ENCODE measurements at regions not wholly inside any gene's neighbourhood (a gene's known extent, or its start where the extent isn't known, plus 50 kb on each side); places are given as distances from the start of the nearest gene placed in this dataset.
"Not testable (repeated sequence)": the region's sequence is repeated elsewhere in the genome, so short reads cannot be mapped to it uniquely, and the experiment has no call there.

- peaks cover 6 to 12% of the 10 kb centered on the region in 2 donors for H3K9me3 Mint-ChIP-seq
- no peak overlapping the region for H3K27ac Mint-ChIP-seq
- no peak for DNase-seq (ENCODE audit: low spot score in 2 of 2)
- H3K36me3 Mint-ChIP-seq, result no peaks in the 10 kb centered on the region
- no peak for ATAC-seq
Measured at GRCh38 chr14:30053103-30053502, 125.5 kb upstream of the PRKD1 start.

GRCh38 chr14:30054201-30054600, 126.6 kb upstream of the PRKD1 start:
- ATAC-seq, result no peak
- peaks cover 6 to 16% of the 10 kb centered on the region in 2 donors for H3K9me3 Mint-ChIP-seq

GRCh38 chr14:30058401-30058800, 130.8 kb upstream of the PRKD1 start:
- Mint-ChIP-seq H3K36me3 (no peaks in the 10 kb centered on the region), H3K9me3 (peaks cover 6 to 16% of the 10 kb centered on the region in 2 donors), H3K27ac (no peak overlapping the region)
- no peak for ATAC-seq
- no peak for DNase-seq (ENCODE audit: low spot score in 2 of 2)

More at GRCh38 chr14:30054201-30054600, 126.6 kb upstream of the PRKD1 start:
- H3K27ac Mint-ChIP-seq, result no peak overlapping the region
- no peak for DNase-seq (ENCODE audit: low spot score in 2 of 2)
- H3K36me3 Mint-ChIP-seq, result no peaks in the 10 kb centered on the region

GRCh38 chr14:30063746-30064145, 136.1 kb upstream of the PRKD1 start:
- Mint-ChIP-seq H3K27ac (no peak overlapping the region), H3K9me3 (peaks cover 11 to 12% of the 10 kb centered on the region in 2 donors), H3K36me3 (peaks cover 0 to 8% of the 10 kb centered on the region in 2 donors)
- DNase-seq (ENCODE audit: low spot score in 2 of 2) (no peak), ATAC-seq (no peak)

GRCh38 chr14:30064454-30064853, 136.8 kb upstream of the PRKD1 start:
- peaks cover 0 to 8% of the 10 kb centered on the region in 2 donors for H3K36me3 Mint-ChIP-seq
- DNase-seq (ENCODE audit: low spot score in 2 of 2), result no peak
- peaks cover 15 to 17% of the 10 kb centered on the region in 2 donors for H3K9me3 Mint-ChIP-seq
- ATAC-seq, result no peak
- no peak overlapping the region for H3K27ac Mint-ChIP-seq

- Mint-ChIP-seq H3K9me3 (peaks cover 31 to 34% of the 10 kb centered on the region in 2 donors), H3K27ac (no peak overlapping the region), H3K36me3 (peaks cover 8 to 10% of the 10 kb centered on the region in 2 donors)
- no peak for ATAC-seq
- no peak for DNase-seq (ENCODE audit: low spot score in 2 of 2)
Measured at GRCh38 chr14:30069536-30069935, 141.9 kb upstream of the PRKD1 start.

- H3K36me3 Mint-ChIP-seq, result peaks cover 8 to 12% of the 10 kb centered on the region in 2 donors
- ATAC-seq, result not testable (repeated sequence)
Measured at GRCh38 chr14:30072454-30072853, 144.8 kb upstream of the PRKD1 start.

GRCh38 chr14:30077946-30078345, 150.3 kb upstream of the PRKD1 start:
- peaks cover 0 to 6% of the 10 kb centered on the region in 2 donors for H3K36me3 Mint-ChIP-seq
- ATAC-seq (no peak), DNase-seq (ENCODE audit: low spot score in 2 of 2) (no peak)
- peaks cover 16 to 29% of the 10 kb centered on the region in 2 donors for H3K9me3 Mint-ChIP-seq
- no peak overlapping the region for H3K27ac Mint-ChIP-seq

More at GRCh38 chr14:30072454-30072853, 144.8 kb upstream of the PRKD1 start:
- DNase-seq (ENCODE audit: low spot score in 2 of 2); H3K27ac Mint-ChIP-seq: not testable (repeated sequence)
- H3K9me3 Mint-ChIP-seq, result peaks cover 35% of the 10 kb centered on the region in 2 donors

GRCh38 chr14:30078811-30079402, 151.3 kb upstream of the PRKD1 start:
- Mint-ChIP-seq H3K36me3 (peaks cover 0 to 6% of the 10 kb centered on the region in 2 donors), H3K9me3 (peaks cover 8 to 22% of the 10 kb centered on the region in 2 donors), H3K27ac (no peak overlapping the region)
- DNase-seq (ENCODE audit: low spot score in 2 of 2), result no peak
- ATAC-seq, result no peak

- H3K9me3 Mint-ChIP-seq, result peaks cover 11 to 22% of the 10 kb centered on the region in 2 donors
- H3K36me3 Mint-ChIP-seq, result peaks cover 0 to 9% of the 10 kb centered on the region in 2 donors
- ATAC-seq (no peak), DNase-seq (ENCODE audit: low spot score in 2 of 2) (no peak)
- H3K27ac Mint-ChIP-seq, result no peak overlapping the region
Measured at GRCh38 chr14:30082486-30082885, 154.8 kb upstream of the PRKD1 start.

GRCh38 chr14:30084811-30085210, 157.2 kb upstream of the PRKD1 start:
- ATAC-seq (no peak), DNase-seq (ENCODE audit: low spot score in 2 of 2) (no peak)
- Mint-ChIP-seq H3K27ac (no peak overlapping the region), H3K36me3 (peaks cover 0 to 14% of the 10 kb centered on the region in 2 donors), H3K9me3 (peaks cover 22 to 27% of the 10 kb centered on the region in 2 donors)

GRCh38 chr14:30085943-30086342, 158.3 kb upstream of the PRKD1 start:
- ATAC-seq (no peak), DNase-seq (ENCODE audit: low spot score in 2 of 2) (no peak)
- Mint-ChIP-seq H3K27ac (no peak overlapping the region), H3K36me3 (peaks cover 0 to 17% of the 10 kb centered on the region in 2 donors), H3K9me3 (peaks cover 26 to 32% of the 10 kb centered on the region in 2 donors)

GRCh38 chr14:30088620-30089019, 161.0 kb upstream of the PRKD1 start:
- Mint-ChIP-seq H3K27ac (no peak overlapping the region), H3K9me3 (peaks cover 45 to 47% of the 10 kb centered on the region in 2 donors), H3K36me3 (peaks cover 0 to 27% of the 10 kb centered on the region in 2 donors)
- ATAC-seq (no peak), DNase-seq (ENCODE audit: low spot score in 2 of 2) (no peak)

- ATAC-seq (no peak), DNase-seq (ENCODE audit: low spot score in 2 of 2) (no peak)
- no peaks in the 10 kb centered on the region for H3K36me3 Mint-ChIP-seq
- H3K27ac Mint-ChIP-seq, result no peak overlapping the region
- H3K9me3 Mint-ChIP-seq, result peaks cover 4 to 9% of the 10 kb centered on the region in 2 donors
Measured at GRCh38 chr14:30108975-30109700, 181.5 kb upstream of the PRKD1 start.

GRCh38 chr14:30114051-30114450, 186.4 kb upstream of the PRKD1 start:
- H3K9me3 Mint-ChIP-seq, result peaks cover 0 to 4% of the 10 kb centered on the region in 2 donors
- no peak overlapping the region for H3K27ac Mint-ChIP-seq
- H3K36me3 Mint-ChIP-seq, result no peaks in the 10 kb centered on the region
- ATAC-seq (no peak), DNase-seq (ENCODE audit: low spot score in 2 of 2) (no peak)

- peaks cover 0 to 4% of the 10 kb centered on the region in 2 donors for H3K9me3 Mint-ChIP-seq
- DNase-seq (ENCODE audit: low spot score in 2 of 2) (no peak), ATAC-seq (no peak)
- no peaks in the 10 kb centered on the region for H3K36me3 Mint-ChIP-seq
- no peak overlapping the region for H3K27ac Mint-ChIP-seq
Measured at GRCh38 chr14:30115756-30116155, 188.1 kb upstream of the PRKD1 start.

- DNase-seq (ENCODE audit: low spot score in 2 of 2) (no peak), ATAC-seq (no peak)
- H3K9me3 Mint-ChIP-seq, result no peaks in the 10 kb centered on the region
- H3K36me3 Mint-ChIP-seq, result no peaks in the 10 kb centered on the region
- H3K27ac Mint-ChIP-seq, result no peak overlapping the region
Measured at GRCh38 chr14:30118992-30119640, 191.5 kb upstream of the PRKD1 start.
